ENCODE measurements at regions not wholly inside any gene's neighbourhood (a gene's known extent, or its start where the extent isn't known, plus 50 kb on each side); places are given as distances from the start of the nearest gene placed in this dataset.

DNA sequence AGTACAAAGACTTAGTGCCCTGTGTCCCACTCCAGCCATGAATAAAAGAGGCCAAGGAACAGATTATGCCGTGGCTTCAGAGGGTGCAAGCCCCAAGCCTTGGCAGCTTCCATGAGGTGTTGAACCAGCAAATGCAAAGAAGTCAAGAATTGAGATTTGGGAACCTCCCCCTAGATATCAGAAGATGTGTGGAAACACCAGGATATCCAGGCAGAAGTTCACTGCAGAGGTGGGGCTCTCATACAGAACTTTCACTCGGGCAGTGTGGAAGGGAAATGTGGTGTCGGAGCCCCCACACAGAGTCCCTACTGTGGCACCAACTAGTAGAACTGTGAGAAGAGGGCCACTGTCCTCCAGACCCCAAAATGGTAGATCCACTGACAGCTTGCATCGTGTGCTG, 2421.4 kb downstream of the PCDH9 start:
- no peak overlapping the region for H3K27ac ChIP-seq (ENCODE audit: low read depth, low read length)
- no peaks in the 10 kb centered on the region for H3K9me2 ChIP-seq (ENCODE audit: insufficient read depth)
- intact Hi-C loops (cut with micrococcal nuclease) = no loop called here
- H3K4me1 ChIP-seq (ENCODE audit: control insufficient read depth in 1 of 2, insufficient read depth in 2 of 2, low read length in 2 of 2) = no peaks in the 10 kb centered on the region
- ChIA-PET RAD21 (ENCODE audit: low non-redundant PET in 1 of 2, low total read pairs in 2 of 2, uncharacterized antibody in 2 of 2, unreplicated experiment in 2 of 2) (no interaction called here), CTCF (no interaction called here), POLR2A (no interaction called here)
- DNase-seq (ENCODE audit: low read depth, low spot score) = no peak
- no peaks in the 10 kb centered on the region for H3K27me3 ChIP-seq (ENCODE audit: insufficient read depth, low read length)
- H4K20me1 ChIP-seq (ENCODE audit: insufficient read depth) = no peaks in the 10 kb centered on the region
- H3K4me3 ChIP-seq (replicated peaks in 1 of 2; ENCODE audit: low read depth in 1 of 2, low read length in 2 of 2) = no peak overlapping the region
- no TSS peak for BruUV-seq (replicated peaks)
- no peaks in the 10 kb centered on the region for H3K36me3 ChIP-seq (ENCODE audit: control insufficient read depth in 1 of 2, insufficient read depth in 2 of 2, low read length in 2 of 2)
- H3K9ac ChIP-seq (ENCODE audit: low read length) = no peak overlapping the region
- H2AFZ ChIP-seq (ENCODE audit: low read depth, low read length, poor library complexity, severe bottlenecking) = no peak overlapping the region
- no peaks in the 10 kb centered on the region for H3K79me2 ChIP-seq (ENCODE audit: insufficient read depth, low read length)
- H3K9me3 ChIP-seq (ENCODE audit: control insufficient read depth in 1 of 2, insufficient read depth in 1 of 2, low read depth in 1 of 2, low read length in 2 of 2) = no peaks in the 10 kb centered on the region
- H3K4me2 ChIP-seq (ENCODE audit: low read length) = no peak overlapping the region
- no peak for TF ChIP-seq SRF (IDR thresholded peaks at IDR 0.05; ENCODE audit: low read depth)
- no peak for TF ChIP-seq ELF1 (IDR thresholded peaks at IDR 0.05; ENCODE audit: borderline replicate concordance, low read depth)
- no peak for TF ChIP-seq ZNF274 (IDR thresholded peaks at IDR 0.05; ENCODE audit: low read depth, low read length)
- no peak for TF ChIP-seq RAD21 (IDR thresholded peaks at IDR 0.05; ENCODE audit: low read depth)
- no peak for TF ChIP-seq EZH2phosphoT487 (IDR thresholded peaks at IDR 0.05; ENCODE audit: borderline replicate concordance)
- no peak for TF ChIP-seq EZH2 (IDR thresholded peaks at IDR 0.05)
- no peak for TF ChIP-seq ZFX (IDR thresholded peaks at IDR 0.05)
- no peak for TF ChIP-seq FOSL1 (IDR thresholded peaks at IDR 0.05; ENCODE audit: low read depth)
- TF ChIP-seq TCF7L2 (IDR thresholded peaks at IDR 0.05; ENCODE audit: borderline replicate concordance, extremely low read depth, insufficient read depth, insufficient read length) = no peak
- no peak for TF ChIP-seq JUND (IDR thresholded peaks at IDR 0.05)
- TF ChIP-seq SP1 (IDR thresholded peaks at IDR 0.05; ENCODE audit: low read depth) = no peak
- TF ChIP-seq, protein P1, sequence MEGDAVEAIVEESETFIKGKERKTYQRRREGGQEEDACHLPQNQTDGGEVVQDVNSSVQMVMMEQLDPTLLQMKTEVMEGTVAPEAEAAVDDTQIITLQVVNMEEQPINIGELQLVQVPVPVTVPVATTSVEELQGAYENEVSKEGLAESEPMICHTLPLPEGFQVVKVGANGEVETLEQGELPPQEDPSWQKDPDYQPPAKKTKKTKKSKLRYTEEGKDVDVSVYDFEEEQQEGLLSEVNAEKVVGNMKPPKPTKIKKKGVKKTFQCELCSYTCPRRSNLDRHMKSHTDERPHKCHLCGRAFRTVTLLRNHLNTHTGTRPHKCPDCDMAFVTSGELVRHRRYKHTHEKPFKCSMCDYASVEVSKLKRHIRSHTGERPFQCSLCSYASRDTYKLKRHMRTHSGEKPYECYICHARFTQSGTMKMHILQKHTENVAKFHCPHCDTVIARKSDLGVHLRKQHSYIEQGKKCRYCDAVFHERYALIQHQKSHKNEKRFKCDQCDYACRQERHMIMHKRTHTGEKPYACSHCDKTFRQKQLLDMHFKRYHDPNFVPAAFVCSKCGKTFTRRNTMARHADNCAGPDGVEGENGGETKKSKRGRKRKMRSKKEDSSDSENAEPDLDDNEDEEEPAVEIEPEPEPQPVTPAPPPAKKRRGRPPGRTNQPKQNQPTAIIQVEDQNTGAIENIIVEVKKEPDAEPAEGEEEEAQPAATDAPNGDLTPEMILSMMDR (IDR thresholded peaks at IDR 0.05 in 2 of 3, conservative IDR thresholded peaks at IDR 0.05 in 1 of 3; ENCODE audit: borderline replicate concordance in 1 of 3, insufficient read depth in 1 of 3, low read depth in 2 of 3, low read length in 2 of 3) = no peak
- no peak for TF ChIP-seq CEBPB (IDR thresholded peaks at IDR 0.05; ENCODE audit: low read depth)
- no peak for TF ChIP-seq POLR2A (IDR thresholded peaks at IDR 0.05; ENCODE audit: borderline replicate concordance, extremely low read depth, insufficient read depth, insufficient read length)
- no peak for TF ChIP-seq SIN3A (IDR thresholded peaks at IDR 0.05; ENCODE audit: low read depth)
- ATAC-seq = no peak

All from HCT116 (cell line).